ENCODE measurements at regions not wholly inside any gene's neighbourhood (a gene's known extent, or its start where the extent isn't known, plus 50 kb on each side); places are given as distances from the start of the nearest gene placed in this dataset.

GRCh38 chr2:125543968-125544514, 1111.9 kb upstream of the GYPC start:
- TF ChIP-seq ARID5B (CRISPR knock-in tag; IDR thresholded peaks at IDR 0.05) = no peak
- TF ChIP-seq MAFK (conservative IDR thresholded peaks at IDR 0.05 in 1 of 2, IDR thresholded peaks at IDR 0.05 in 1 of 2; ENCODE audit: low read length in 2 of 2) = peak; percentile 58 to 75
- TF ChIP-seq HDAC2 (CRISPR knock-in tag; IDR thresholded peaks at IDR 0.05) = no peak
- no peak for TF ChIP-seq MAF1 (CRISPR knock-in tag; IDR thresholded peaks at IDR 0.05; ENCODE audit: borderline replicate concordance)
- TF ChIP-seq HOXD1 (CRISPR knock-in tag; IDR thresholded peaks at IDR 0.05) = no peak
- peak; percentile 68 for TF ChIP-seq MAFF (IDR thresholded peaks at IDR 0.05; ENCODE audit: low read depth, low read length)
- no peak for TF ChIP-seq ZNF83 (CRISPR knock-in tag; IDR thresholded peaks at IDR 0.05; ENCODE audit: borderline replicate concordance)
- no peak for TF ChIP-seq ZNF75D (CRISPR knock-in tag; IDR thresholded peaks at IDR 0.05; ENCODE audit: borderline replicate concordance)
- TF ChIP-seq TAF1 (CRISPR knock-in tag; IDR thresholded peaks at IDR 0.05) = no peak
- TF ChIP-seq, protein P1, sequence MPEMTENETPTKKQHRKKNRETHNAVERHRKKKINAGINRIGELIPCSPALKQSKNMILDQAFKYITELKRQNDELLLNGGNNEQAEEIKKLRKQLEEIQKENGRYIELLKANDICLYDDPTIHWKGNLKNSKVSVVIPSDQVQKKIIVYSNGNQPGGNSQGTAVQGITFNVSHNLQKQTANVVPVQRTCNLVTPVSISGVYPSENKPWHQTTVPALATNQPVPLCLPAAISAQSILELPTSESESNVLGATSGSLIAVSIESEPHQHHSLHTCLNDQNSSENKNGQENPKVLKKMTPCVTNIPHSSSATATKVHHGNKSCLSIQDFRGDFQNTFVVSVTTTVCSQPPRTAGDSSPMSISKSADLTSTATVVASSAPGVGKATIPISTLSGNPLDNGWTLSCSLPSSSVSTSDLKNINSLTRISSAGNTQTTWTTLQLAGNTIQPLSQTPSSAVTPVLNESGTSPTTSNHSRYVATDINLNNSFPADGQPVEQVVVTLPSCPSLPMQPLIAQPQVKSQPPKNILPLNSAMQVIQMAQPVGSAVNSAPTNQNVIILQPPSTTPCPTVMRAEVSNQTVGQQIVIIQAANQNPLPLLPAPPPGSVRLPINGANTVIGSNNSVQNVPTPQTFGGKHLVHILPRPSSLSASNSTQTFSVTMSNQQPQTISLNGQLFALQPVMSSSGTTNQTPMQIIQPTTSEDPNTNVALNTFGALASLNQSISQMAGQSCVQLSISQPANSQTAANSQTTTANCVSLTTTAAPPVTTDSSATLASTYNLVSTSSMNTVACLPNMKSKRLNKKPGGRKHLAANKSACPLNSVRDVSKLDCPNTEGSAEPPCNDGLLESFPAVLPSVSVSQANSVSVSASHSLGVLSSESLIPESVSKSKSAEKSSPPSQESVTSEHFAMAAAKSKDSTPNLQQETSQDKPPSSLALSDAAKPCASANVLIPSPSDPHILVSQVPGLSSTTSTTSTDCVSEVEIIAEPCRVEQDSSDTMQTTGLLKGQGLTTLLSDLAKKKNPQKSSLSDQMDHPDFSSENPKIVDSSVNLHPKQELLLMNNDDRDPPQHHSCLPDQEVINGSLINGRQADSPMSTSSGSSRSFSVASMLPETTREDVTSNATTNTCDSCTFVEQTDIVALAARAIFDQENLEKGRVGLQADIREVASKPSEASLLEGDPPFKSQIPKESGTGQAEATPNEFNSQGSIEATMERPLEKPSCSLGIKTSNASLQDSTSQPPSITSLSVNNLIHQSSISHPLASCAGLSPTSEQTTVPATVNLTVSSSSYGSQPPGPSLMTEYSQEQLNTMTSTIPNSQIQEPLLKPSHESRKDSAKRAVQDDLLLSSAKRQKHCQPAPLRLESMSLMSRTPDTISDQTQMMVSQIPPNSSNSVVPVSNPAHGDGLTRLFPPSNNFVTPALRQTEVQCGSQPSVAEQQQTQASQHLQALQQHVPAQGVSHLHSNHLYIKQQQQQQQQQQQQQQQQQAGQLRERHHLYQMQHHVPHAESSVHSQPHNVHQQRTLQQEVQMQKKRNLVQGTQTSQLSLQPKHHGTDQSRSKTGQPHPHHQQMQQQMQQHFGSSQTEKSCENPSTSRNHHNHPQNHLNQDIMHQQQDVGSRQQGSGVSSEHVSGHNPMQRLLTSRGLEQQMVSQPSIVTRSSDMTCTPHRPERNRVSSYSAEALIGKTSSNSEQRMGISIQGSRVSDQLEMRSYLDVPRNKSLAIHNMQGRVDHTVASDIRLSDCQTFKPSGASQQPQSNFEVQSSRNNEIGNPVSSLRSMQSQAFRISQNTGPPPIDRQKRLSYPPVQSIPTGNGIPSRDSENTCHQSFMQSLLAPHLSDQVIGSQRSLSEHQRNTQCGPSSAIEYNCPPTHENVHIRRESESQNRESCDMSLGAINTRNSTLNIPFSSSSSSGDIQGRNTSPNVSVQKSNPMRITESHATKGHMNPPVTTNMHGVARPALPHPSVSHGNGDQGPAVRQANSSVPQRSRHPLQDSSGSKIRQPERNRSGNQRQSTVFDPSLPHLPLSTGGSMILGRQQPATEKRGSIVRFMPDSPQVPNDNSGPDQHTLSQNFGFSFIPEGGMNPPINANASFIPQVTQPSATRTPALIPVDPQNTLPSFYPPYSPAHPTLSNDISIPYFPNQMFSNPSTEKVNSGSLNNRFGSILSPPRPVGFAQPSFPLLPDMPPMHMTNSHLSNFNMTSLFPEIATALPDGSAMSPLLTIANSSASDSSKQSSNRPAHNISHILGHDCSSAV (CRISPR knock-in tag; IDR thresholded peaks at IDR 0.05; ENCODE audit: borderline replicate concordance) = no peak
- no peak for TF ChIP-seq ZNF12 (CRISPR knock-in tag; IDR thresholded peaks at IDR 0.05)
- TF ChIP-seq CREB1 (IDR thresholded peaks at IDR 0.05) = 0 out of 2 replicates have a peak, but pooled peaks have one; percentile 12
- no peak for TF ChIP-seq CREB1 (CRISPR knock-in tag; IDR thresholded peaks at IDR 0.05)
- no peak for TF ChIP-seq XRCC5 (optimal IDR thresholded peaks at IDR 0.05; ENCODE audit: low read length)
- in situ Hi-C loops (cut with HindIII; ENCODE audit: extremely low pct_ligation_motif_present, low pct_unique_long_range_greater_than_20kb) (no loop called here), intact Hi-C loops (cut with micrococcal nuclease; ENCODE audit: unreplicated experiment) (no loop called here)
- H3K79me2 ChIP-seq (ENCODE audit: insufficient read depth, low read length) = no peaks in the 10 kb centered on the region
- H3K4me3 ChIP-seq (replicated peaks in 1 of 3; ENCODE audit: insufficient read depth in 1 of 3, low read depth in 2 of 3, low read length in 3 of 3) = no peak overlapping the region
- no peak overlapping the region for H3K4me2 ChIP-seq (ENCODE audit: low read depth, low read length)
- POLR2A ChIA-PET = no interaction called here
- DNase-seq (ENCODE audit: low spot score) = no peak
- H3K36me3 ChIP-seq (replicated peaks in 1 of 2; ENCODE audit: control insufficient read depth in 1 of 2, insufficient read depth in 2 of 2, low read length in 2 of 2) = no peaks in the 10 kb centered on the region
- CTCF ChIA-PET (ENCODE audit: low intra/inter-chr PET ratio, low total read pairs) = no interaction called here
- no peak overlapping the region for H3K27ac ChIP-seq (ENCODE audit: extremely low read length, insufficient read depth, low read length)
- peaks cover 81% of the 10 kb centered on the region for H3K9me3 ChIP-seq (ENCODE audit: low read length)
- no peaks in the 10 kb centered on the region for H3K27me3 ChIP-seq (ENCODE audit: control insufficient read depth in 1 of 2, insufficient read depth in 2 of 2, low read length in 2 of 2)
- H4K20me1 ChIP-seq (ENCODE audit: insufficient read depth, low read length) = no peaks in the 10 kb centered on the region
- no peak overlapping the region for H2AFZ ChIP-seq (ENCODE audit: low read length)
- no peaks in the 10 kb centered on the region for H3K4me1 ChIP-seq (ENCODE audit: insufficient read depth, low read length)
- WGBS (ENCODE audit: low lambda C conversion rate) = 0% methylated on average over 1 of the region's 1 CpG
- FAIRE-seq = no peak
- BruUV-seq (replicated peaks) = no TSS peak
- no peak overlapping the region for H3K9ac ChIP-seq (ENCODE audit: insufficient read depth, low read depth, low read length)
- no peak for ATAC-seq

Measured in HepG2 (cell line).